ENCODE measurements at regions not wholly inside any gene's neighbourhood (a gene's known extent, or its start where the extent isn't known, plus 50 kb on each side); places are given as distances from the start of the nearest gene placed in this dataset.
"Not testable (repeated sequence)": the region's sequence is repeated elsewhere in the genome, so short reads cannot be mapped to it uniquely, and the experiment has no call there.

DNA sequence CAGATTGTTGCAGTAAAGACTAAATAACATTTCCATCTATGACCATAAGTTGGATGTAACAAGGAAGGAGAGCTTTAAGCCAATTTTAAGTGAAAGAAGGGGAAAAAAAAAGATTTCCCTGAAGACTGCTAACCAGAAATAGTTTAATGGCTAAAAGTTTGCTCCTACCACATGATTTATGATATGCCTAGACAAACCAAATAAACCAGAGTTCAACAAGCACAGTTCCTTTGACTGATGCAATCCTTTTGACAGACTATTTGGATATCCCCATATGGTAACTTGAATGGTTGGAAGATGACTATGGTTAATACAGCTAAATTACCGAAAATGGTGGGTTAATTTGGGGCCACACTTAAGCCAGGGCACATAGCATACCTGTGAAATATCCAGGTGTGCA lies 338.5 kb downstream of the CETN3 start:
- intact Hi-C loops (cut with micrococcal nuclease): no loop called here

DNA sequence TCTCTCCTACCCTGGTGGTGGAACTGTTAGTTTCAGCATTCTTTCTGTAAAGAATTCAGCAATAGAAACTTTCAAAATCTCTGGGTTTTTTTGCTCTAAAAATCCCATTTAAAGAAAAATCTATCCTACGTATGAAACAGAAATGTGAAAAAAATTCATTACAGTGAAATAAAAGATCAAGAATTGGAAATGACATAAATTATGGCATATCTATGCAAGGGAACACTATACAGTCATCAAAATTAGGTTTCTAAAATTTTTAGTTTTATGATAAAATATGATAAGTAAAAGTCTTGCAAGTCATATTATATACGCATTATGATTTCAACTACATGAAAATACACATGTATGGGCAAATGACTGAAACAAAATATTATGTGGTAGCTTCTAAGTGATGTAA lies 342.6 kb downstream of the CETN3 start:
- intact Hi-C loops (cut with micrococcal nuclease): no loop called here

DNA sequence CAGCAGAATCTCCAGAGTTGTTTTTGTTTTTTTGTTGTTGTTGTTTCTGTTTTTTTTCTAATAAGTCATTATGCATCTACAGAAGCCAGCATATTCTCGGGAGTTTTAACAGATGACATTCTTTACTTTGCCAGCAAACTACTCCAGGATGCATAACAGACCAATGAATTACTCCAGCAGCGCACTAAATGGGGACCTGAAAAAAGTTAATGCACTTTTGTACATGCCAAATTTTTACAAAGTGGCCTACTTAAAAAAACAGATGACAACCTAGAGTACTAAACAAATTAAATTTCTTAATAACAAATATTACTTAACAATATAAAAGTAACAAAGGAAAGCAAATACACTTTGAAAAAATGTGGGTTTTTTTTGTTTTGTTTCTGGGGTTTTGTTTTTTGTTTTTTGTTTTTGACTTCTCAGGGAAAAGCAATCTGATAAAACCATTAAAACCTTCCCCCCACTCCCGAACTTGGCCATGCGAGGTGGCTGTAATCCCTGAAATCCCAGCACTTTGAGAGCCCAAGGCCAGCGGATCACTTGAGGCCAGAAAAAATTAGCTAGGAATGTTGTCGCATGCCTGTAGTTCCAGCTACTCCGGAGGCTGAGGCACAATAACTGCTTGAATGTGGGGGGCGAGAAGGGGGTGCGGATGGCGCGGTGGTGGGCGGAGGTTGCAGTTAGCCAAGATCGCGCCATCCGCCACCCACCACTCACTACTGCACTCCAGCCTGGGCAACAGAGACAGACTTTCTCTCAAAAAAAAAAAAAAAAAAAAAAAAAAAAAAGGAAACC lies 352.4 kb downstream of the CETN3 start:
- intact Hi-C loops (cut with micrococcal nuclease): no loop called here

DNA sequence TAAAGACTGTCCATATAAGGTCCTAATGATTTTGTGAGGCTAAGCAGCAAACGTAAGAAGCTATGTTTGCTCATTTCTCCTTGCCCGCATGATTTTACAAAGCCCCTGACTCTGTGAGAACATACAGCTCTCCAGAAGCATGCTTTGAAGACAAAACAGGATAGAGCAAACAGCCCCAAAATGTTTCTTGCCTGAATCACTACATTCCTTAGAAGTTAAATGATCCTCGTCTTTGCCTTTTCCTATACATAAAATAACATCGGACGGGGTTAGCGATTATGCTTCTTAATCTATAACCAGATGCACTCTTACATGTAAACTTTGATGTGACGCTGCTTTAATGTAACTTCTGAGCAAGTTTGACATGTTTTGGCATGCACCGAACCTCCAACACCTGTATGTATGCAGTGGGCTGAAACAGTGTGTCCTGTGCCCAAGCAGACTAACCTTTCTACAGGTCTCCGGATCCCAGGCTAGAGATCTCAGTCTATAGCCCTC lies 353.7 kb downstream of the CETN3 start:
- intact Hi-C loops (cut with micrococcal nuclease): no loop called here

DNA sequence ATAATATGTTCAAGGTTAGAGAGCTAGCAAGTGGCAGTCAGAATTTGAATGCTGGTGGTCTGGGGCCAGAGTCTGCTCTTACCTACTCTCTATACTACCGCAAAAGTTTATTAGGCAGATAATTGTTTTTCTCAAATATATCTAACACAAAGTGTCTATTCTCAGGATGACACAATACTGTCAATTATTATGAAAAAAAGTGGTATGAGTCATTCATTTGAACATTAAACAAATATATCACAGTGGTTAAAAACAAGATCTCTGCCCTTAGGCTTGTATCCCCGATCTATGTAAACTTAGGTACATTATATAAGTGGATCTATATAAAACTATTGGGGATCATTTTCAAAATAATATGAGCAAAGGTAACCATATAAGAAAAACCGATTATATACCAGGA lies 354.9 kb downstream of the CETN3 start:
- intact Hi-C loops (cut with micrococcal nuclease): no loop called here

DNA sequence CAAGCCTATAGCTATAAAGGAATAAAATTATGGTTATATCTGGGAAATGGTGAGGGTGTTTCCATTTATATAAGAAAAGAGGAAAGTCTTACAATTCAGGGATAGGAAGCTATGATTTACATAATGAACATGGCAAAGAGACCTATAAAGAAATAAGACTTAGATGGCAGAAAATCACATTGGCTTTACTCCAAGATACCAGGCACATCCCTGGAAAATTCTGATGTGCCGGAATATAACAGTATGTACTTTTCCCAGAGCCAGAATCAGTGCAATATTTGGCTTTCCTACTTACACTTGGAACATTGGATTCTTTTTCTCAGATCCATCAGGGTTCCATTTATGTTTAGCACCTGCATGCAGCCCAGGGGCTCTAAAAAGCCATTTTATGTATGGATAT lies 357.8 kb downstream of the CETN3 start:
- intact Hi-C loops (cut with micrococcal nuclease): no loop called here

DNA sequence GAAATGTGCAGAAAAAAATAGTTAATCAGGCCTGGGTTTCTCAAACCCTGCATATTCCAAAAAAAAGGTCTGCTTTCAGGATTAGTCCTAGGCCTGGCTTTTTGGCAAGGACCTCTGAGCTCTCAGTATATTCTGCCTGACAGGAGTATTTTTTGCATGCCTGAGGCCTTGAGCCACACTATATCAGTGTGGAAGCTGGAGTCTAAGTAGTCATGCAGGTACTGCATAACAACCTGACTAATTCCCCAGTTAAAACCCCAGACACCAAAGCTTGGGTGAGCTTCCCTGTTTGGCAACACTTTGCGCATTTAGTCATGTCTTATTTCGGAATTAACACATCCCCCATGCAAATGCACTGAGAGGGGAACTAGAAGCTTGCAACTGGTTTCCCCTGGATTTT lies 359.5 kb downstream of the CETN3 start:
- intact Hi-C loops (cut with micrococcal nuclease): no loop called here

DNA sequence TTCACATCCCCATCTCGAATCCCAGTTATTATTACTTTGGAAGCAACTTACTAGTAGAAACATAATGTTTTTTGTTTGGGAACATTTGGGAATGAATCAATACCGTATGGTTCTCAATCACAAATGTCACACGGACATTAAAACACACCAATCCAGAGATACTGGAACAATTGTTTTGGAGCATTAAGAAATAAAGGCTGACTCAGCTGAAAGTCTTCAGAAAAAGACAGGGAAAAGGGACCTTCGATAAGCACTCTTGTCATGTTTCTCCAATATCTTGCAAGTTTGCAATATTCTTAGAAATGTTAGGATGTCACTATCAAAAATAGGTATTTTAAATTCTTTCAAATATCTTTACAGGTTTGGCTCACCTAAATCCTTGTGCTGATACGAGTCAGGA lies 362.4 kb downstream of the CETN3 start:
- intact Hi-C loops (cut with micrococcal nuclease): no loop called here

DNA sequence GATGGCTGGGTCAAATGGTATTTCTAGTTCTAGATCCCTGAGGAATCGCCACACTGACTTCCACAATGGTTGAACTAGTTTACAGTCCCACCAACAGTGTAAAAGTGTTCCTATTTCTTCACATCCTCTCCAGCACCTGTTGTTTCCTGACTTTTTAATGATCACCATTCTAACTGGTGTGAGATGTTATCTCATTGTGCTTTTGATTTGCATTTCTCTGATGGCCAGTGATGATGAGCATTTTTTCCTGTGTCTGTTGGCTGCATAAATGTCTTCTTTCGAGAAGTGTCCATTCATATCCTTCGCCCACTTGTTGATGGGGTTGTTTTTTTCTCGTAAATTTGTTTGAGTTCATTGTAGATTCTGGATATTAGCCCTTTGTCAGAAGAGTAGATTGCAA lies 369.5 kb downstream of the CETN3 start:
- intact Hi-C loops (cut with micrococcal nuclease): not testable (repeated sequence)

DNA sequence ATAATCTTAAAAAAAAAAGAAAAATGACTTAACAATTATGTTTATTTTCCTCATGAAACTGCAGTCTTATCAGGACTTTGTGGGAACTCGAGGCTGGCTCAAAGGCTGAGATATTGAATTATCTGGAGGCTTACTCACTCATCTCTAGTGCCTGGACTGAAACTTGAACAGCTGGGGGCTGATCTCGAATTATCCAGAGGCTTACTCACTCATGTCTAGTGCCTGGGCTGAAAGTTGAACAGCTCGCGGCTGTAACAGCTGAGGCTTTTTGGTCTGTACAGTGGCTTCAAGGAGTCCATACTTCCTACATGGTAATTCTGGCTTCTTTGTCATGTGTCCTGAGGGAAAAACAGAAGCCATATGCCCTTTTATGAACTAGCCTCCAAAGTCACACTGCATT lies 371.9 kb downstream of the CETN3 start:
- intact Hi-C loops (cut with micrococcal nuclease): no loop called here

DNA sequence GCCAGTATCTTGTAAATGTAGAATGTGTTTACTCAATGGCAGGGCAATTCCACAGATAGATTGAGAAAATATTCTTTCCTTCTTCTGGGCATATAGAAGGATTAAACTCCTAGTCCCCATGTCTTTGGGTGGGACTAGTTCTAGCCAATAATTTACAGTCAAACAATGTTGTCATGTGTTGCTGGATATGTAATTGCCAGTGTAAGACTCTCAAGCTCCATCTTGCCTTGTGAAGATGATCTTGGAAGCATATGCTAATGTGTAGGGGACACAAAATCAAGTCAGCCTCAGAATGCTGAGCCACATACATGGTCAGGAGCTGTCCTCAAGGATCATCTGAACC lies 386.9 kb downstream of the CETN3 start:
- intact Hi-C loops (cut with micrococcal nuclease): no loop called here

DNA sequence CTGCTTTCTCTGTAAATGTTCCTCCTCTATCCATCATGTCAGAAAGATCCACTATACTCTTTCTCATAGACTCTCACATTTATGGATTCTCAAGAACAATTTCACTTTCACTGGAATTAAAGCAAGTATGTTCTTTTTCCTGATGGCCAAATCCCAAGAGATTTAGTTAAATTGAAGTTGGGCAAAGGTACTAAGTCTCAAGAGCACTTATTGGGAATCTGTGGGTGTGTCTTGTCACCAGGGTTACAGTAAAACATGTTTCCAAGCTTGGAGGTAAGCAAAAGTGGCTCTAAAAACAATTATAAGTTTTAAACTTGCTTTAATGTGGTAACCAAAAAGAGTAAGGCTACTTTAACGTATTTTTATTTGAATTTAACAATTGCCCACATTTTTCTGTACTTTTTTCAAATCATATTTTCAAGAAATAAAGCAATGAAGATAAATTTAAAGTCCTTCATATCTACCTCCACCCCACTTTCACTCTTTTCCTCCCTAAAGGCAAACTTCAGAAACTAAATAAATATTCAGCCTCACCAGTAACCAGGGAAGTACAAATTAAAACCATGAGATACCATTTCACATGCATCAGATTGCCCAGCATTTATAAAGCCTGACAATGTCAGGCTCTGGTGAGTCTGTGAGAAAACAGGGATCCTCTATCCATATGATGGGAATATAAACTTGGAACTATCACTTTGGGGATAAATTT lies 387.4 kb downstream of the CETN3 start:
- intact Hi-C loops (cut with micrococcal nuclease): no loop called here

DNA sequence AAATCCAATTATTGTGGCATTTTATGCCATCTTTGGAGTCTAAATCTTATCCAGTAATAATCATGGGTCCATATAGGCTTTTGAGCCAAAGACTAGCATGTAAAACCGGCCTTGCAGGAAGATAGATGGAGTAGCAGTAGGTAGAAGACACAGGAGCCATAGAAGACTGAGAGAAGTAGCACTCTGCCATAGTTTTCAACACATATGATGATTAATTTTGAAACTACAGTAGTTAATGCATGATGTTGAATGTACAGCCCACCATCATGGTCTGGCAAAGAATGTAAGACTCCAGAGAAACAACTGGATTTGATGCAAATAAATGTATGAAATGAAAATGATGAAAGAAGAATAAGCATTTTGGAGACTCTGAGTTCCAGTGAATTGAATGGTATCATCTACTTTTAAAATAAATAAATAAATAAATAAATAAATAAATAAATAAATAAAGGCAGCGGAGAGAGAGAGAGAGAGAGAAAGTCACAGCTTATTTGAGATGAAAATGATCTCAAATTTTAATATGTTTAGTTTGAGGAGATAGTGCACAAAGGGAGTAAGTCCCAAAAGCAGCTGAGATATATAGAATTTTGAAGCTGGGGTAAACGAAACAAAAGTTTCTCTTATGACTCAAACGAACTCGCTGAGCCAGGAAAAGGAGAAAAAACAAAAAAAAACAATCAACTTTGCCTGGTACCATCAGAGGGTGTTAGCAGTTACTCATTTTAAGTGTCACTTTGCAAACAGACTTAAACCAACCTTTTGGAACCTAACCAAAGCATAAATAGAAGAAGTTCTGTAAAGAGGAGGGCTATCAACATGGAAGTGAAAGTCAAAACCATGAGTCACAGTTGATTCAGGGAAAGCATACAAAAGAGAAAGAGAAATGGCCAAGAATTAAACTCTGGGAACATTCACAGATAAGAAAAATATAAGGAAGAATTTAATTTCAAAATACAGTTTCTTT lies 388.7 kb downstream of the CETN3 start:
- intact Hi-C loops (cut with micrococcal nuclease): no loop called here

DNA sequence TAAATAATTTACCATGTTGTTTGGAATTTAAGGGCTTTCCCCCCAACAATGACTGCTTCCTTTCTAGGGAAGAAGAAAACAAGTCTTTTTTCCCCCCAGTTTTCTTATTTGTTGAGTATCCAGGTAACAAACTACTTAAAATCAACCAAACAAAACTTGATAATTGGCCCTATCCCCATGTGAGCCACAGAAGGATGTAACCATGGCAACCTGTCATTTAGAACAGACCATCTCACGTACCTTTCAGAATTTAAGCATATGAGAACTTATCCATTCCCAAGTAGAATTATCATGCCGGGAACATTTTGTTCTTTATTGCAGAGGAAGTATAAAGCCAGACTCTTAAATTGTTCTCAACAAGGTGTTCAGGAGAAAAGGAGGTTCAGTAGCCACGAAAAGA lies 392.3 kb downstream of the CETN3 start:
- intact Hi-C loops (cut with micrococcal nuclease): no loop called here

DNA sequence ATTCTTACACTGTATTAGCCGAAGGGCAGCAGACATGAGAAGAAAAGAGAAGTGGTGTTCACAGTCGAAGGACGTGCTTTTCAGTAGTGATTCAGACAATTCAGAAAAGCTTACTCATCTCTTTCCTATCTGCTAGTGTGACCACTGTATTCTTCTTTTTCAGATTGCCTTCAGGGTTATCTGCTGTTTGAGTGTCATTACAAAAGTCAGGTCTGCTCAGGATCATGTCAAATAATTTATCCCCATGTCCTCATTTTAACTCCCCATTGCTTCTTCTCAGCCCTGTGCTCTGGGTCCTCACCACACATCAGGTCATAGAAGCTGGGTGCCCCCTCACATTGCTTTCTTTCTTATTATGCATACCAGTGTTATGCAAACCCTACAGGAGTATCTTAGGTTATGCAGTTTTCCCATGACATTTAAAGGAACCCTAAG lies 394.0 kb downstream of the CETN3 start:
- intact Hi-C loops (cut with micrococcal nuclease): no loop called here

DNA sequence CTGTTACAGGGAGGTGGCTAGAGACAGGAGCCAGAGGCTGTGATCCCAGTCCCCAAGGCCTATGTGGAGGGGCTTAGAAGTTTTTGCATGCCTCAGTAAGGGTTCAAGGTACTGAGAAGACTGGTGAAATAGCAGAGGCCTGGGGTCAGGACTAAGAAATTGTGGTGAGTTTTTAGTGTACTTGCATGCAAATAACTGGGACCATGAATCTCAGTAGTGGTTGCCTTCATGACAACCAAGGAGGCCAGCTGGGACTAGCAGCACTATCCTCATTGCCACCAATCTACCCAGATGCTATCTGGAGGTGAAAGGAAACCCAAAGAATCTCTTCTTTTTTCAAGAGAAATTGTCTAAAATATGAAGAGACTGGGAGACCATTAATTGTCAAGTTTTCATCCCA lies 395.1 kb downstream of the CETN3 start:
- intact Hi-C loops (cut with micrococcal nuclease): no loop called here

DNA sequence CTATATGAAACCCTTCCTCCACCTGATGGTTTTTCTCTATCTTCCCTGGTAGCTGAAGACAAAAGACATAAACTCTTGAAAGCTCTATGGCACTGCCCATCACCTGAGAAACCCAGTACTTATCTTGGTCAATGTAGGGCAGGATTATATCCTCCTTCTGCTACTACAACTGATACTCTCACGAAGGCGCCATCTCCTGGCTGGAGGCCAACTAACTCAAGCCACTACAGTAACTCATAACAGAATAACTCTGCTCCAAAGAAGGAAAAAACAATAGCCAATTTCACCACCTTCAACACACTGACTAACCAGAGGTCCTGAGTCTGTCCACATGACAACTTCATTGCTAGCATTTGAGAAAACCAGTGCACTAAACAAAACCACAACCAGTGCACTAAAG lies 409.2 kb downstream of the CETN3 start:
- intact Hi-C loops (cut with micrococcal nuclease): no loop called here

DNA sequence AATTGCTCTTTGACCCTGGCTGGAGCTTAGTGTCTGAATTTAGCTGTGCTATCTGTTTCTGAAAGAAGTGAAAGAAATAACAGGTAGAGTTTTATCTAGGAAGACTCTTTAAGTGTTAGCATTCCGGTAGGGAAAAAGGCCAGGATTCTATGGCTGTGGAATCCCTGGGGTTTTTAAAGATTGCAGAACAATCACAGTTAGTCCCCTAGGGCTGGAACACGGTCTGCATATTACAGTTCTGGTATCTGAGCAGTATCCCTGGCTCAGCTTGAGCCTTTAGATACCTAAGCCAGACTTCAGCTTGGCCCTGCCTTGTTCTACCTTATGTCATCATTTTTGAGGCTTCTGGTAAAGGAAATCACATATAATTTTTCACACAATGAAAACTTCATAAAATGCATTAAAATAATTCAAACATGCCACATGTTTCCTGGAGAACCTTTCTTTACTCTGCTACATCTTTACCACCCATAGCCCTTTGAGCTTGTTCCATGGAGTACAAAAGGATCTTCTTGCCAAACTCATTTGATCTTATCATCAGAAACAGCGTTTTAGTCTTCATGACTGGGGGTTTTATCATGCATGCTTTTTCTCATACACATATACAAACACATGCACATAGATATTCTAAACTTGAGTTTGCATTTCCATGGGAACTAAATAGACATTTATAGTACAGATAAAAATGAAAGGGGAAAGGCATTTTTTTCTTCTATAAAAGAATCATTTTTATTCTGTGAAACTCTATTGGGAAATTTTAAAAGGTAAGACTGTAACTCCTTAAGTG lies 410.8 kb downstream of the CETN3 start:
- intact Hi-C loops (cut with micrococcal nuclease): no loop called here

DNA sequence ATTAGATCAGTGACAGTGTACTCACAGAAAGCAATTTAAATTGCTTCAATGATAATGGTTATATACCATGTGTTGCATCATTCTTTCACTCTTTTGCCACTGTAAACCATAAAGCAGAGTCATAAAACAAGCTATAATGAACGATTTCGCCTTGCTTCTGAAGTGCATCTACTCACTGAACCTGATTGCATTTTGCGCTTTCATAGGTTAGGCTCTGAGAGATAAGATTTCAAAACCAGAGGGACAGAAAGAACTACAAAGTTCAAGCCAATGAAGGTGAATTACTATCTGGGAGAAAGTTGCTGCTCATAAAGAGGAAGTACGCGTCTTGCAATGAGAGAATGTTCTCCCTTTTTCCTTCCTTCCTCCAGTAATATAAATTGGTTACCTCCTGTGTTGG lies 412.7 kb downstream of the CETN3 start:
- intact Hi-C loops (cut with micrococcal nuclease): no loop called here

DNA sequence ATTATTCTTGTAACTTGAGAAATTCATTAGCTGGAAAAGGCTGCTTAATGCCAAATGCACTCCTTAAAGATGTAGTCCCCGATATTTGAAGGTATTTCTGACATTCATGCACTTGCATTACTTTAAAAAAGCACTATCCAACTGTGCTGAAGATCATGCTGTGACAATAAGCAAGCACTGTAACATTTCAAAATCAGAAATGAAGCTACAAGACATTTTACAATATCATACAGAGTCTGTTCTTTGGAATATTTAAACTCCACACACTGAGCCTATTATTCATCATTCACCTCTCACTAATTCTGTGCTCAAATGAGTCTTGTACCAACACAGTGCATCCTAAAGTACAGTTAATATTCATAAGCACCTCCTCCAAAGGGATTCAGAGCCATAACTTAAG lies 413.2 kb downstream of the CETN3 start:
- intact Hi-C loops (cut with micrococcal nuclease): no loop called here

DNA sequence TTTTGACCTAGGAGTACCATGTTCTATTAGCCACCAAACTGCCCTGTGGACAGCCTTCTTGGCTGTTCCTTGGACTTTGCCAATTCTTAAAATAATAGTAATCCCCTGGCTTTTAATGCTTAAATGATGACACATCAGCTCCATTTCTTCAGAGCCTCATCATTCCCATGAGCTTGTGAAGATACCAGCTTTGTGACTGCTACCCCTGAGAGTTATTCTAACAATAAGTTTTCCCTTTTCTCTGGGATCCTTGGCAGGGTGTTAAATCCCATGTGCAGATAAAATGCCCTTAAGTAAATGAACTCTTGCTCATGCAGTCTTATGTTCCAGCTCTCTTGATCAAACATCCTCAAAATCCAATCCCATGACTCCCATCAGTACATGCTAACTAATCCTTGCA lies 415.3 kb downstream of the CETN3 start:
- intact Hi-C loops (cut with micrococcal nuclease): no loop called here

All from T-helper 1 cell treated with Interleukin-12 subunit alpha and Interleukin-12 subunit beta and Interleukin-4 antibody, amounts not matched to agents 30 ng/mL and 1 ng/mL, for 36 hours (primary cell).